Thyroid gland (tissue), 4 donors: ENCODE measurements at regions not wholly inside any gene's neighbourhood (a gene's known extent, or its start where the extent isn't known, plus 50 kb on each side); places are given as distances from the start of the nearest gene placed in this dataset.

Experiments
- POLR2A ChIP-seq, 2 donors: fragments of 450-650 bp; IDR thresholded peaks; one replicate each; pipeline ENCODE4 v1.6.1; 2017; ENCODE audit warnings: antibody characterized with exemption in 2 of 2, mild to moderate bottlenecking in 2 of 2, moderate library complexity in 1 of 2
- TF ChIP-seq, protein P1 (sequence below), 6 experiments: fragments of 200-600 bp in 3 of 6; fragments of 450-650 bp in 3 of 6; sonication (generic) in 3 of 6; IDR thresholded peaks; one replicate each; pipeline ENCODE4 v1.5.1; 2016 to 2019; ENCODE audit warnings: antibody characterized with exemption in 6 of 6, mild to moderate bottlenecking in 2 of 6, inconsistent platforms in 1 of 6, moderate library complexity in 1 of 6

DNA sequence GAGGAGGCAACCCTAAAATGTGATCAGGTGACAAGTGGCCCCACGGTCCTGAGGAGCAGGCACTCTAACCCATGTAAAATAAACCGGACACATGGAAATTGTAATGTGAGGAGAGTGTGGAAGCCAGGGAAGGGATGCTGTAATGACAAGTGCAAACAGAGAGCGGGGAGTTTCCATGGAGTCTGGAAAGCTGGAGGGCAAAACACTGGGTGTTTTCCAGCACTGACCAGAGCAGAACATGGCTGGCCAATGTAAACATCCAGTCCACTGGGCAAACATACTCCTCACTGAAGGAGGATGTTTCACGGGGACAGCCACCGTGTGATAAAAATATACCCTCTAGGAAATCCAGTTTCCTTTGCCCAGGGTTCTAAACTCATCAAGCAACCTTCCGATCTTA is 219.0 kb upstream of the JARID2 start:
- TF ChIP-seq, protein P1, sequence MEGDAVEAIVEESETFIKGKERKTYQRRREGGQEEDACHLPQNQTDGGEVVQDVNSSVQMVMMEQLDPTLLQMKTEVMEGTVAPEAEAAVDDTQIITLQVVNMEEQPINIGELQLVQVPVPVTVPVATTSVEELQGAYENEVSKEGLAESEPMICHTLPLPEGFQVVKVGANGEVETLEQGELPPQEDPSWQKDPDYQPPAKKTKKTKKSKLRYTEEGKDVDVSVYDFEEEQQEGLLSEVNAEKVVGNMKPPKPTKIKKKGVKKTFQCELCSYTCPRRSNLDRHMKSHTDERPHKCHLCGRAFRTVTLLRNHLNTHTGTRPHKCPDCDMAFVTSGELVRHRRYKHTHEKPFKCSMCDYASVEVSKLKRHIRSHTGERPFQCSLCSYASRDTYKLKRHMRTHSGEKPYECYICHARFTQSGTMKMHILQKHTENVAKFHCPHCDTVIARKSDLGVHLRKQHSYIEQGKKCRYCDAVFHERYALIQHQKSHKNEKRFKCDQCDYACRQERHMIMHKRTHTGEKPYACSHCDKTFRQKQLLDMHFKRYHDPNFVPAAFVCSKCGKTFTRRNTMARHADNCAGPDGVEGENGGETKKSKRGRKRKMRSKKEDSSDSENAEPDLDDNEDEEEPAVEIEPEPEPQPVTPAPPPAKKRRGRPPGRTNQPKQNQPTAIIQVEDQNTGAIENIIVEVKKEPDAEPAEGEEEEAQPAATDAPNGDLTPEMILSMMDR (IDR thresholded peaks at IDR 0.05) = no peak
- TF ChIP-seq POLR2A (IDR thresholded peaks at IDR 0.05) = no peak
